Femur (tissue), 1 donor: ENCODE measurements at regions not wholly inside any gene's neighbourhood (a gene's known extent, or its start where the extent isn't known, plus 50 kb on each side); places are given as distances from the start of the nearest gene placed in this dataset.
"Not testable (repeated sequence)": the region's sequence is repeated elsewhere in the genome, so short reads cannot be mapped to it uniquely, and the experiment has no call there.

Source experiments
- DNase-seq: peaks from one replicate; pipeline ENCODE4 v3.0.0-alpha.2; 2017

DNA sequence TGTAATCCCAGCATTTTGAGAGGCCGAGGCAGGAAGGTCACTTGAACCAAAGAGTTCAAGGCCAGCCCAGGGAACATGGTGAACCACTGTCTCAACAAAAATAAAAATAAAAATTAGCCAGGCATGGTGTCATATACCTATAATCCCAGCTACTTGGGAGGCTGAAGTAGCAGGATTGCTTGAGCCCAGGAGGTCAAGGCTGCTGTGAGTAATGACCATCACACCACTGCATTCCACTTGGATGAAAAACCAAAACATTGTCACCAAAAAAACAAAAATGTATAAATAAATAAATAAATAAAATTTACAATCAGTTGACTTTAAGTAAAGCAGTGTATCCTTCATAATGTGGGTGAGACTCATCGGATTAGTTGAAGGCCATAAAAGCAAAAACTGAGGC, 541.4 kb downstream of the CSNK1G3 start:
- no peak for DNase-seq

GRCh38 chr5:124052201-124052600, 540.2 kb downstream of the CSNK1G3 start:
- DNase-seq = no peak

- no peak for DNase-seq
Observed at GRCh38 chr5:124050120-124050770, 538.3 kb downstream of the CSNK1G3 start.

DNA sequence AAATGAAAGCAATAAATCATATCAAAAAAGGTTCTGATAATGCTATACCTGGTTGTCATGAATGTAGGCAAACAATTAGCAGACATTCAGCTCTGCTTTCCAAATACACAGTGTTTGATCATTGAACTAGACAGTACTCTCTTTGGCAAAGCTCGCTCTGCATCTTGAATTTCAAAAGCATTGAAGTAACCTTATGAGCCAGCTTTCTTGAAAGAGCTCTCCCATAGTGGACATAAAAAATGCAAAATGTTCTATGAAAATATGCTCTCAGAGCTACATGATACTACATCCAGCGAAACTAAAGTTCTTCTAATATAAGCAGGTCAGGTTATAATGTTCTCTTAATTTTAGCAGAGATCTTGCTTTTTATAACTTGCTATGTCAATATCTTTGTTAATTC, 533.4 kb downstream of the CSNK1G3 start:
- no peak for DNase-seq

- DNase-seq = no peak
Observed at GRCh38 chr5:124044613-124045012, 532.6 kb downstream of the CSNK1G3 start.

DNA sequence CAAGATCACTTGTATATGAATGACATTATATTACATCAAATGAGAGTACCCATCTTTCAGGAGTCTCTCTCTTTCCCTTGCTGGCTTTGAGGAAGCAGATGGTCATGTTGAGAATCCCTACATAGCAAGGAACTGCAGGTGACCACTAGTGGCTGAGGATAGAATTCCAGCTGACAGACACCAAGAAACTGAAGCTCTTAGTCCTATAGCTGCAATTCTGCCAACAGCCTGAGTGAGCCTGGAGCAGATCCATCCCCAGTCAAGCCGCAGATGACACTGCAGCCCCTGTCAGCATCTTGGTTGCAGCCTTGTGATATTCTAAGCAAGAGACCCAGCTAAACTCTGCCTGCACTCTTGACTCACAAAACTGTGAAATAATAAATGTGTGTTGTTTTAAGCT, 531.5 kb downstream of the CSNK1G3 start:
- no peak for DNase-seq

GRCh38 chr5:124040799-124041198, 528.8 kb downstream of the CSNK1G3 start:
- DNase-seq = peak; percentile 56

DNA sequence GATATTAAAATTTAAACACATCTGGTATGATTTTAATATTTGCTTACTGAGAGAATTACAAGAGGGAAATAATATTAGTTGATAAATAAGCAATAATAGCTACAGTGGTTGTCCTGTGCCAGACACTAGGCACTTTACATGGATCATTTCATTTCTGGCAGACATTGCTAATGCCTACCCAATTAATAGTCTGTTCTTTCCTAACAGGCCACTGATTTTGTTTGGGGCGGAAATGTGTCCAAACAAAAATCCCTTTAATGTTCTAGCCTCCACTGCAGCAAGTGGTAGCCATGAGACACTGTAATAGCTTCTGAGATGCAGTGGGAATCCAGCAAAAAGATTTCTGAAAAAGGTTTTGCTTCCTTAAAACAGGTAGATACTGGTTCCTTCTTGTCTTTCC, 527.4 kb downstream of the CSNK1G3 start:
- no peak for DNase-seq

DNA sequence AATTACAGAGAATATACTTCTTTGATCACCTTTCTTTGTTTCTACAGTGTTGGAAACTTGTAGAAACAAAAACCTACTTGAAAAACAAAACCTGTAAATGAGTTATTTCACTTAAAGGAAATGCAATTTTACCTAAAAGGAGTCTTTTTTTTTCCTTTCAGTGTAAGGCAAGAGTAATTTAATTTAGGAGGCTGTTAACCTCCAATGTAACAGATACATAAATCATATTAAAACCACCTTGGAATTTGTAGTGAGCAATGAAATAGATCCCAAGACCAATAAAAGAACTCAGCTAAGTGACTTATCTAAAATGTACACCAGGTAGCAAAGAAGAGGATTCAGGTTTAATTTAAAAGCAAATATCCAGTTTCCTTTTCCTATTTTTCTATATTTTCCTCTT, 524.8 kb downstream of the CSNK1G3 start:
- no peak for DNase-seq

DNA sequence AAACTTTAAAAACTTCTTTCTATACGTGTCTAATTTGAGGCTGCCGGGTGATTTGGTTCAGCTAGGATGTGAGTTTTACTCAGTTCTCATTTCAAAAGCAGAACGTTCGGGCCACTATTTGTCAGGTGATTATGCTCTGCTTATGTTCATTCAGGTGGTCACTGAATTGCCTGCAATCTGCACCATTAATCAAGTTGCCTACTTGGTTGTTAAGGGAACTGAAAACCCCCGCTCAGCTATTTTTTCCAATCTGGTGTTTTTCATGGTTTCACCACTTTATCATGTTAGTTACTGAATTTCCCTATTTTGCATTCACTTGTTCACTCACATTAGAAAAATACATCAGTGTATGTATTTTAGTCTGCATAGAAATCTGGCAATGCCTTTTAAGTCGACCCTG, 523.0 kb downstream of the CSNK1G3 start:
- DNase-seq = no peak

DNA sequence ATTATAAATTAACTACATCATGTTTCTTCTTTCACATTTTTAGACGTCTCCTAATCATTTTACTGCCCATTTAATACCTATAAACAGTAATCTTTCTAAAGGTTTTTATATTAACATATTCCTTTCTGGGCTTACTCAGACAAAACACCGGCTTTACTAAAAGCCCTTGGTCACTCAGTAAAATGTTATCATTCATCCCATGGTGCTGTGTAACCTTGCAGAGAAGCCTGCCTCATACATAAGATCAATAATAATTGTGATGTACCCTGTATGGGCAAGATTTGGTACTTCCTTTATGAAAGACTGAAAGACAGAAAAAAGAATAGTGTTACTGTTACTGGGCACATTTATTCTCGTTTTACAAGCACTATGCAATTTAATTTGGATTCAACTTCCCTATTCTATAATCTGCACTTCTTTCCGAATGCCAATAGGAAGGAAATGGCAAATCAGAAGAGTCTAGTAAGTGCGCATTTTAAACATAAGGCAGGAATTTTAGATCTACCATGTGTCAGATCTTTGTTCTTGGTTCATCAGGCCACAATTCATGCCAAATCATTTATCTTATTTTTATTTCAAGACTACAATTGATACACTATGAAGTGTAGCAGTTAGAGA, 522.2 kb downstream of the CSNK1G3 start:
- DNase-seq = no peak

DNA sequence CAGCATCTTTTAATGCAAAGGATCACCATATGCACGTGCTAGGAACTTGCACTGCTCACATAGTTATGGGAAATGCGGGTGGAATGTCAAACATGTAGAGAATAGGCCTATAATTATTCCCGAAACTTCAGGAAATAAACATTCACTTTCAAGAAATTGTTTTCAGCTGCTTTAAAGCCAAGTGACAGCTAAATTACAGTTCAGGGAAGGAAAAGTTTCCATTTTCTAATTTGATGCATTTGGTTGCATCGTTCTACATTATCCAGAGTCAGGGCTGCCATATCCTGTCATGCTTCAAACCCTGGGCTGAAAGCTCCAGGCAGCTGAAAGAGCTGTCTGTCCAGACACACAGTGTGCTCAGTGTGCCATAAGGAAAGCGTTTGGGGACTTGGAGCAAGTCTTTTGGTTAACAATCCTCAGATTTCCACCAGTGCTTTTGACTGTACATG, 518.1 kb downstream of the CSNK1G3 start:
- peak; percentile 51 for DNase-seq

- DNase-seq = no peak
Observed at GRCh38 chr5:124027441-124027840, 515.5 kb downstream of the CSNK1G3 start.

DNA sequence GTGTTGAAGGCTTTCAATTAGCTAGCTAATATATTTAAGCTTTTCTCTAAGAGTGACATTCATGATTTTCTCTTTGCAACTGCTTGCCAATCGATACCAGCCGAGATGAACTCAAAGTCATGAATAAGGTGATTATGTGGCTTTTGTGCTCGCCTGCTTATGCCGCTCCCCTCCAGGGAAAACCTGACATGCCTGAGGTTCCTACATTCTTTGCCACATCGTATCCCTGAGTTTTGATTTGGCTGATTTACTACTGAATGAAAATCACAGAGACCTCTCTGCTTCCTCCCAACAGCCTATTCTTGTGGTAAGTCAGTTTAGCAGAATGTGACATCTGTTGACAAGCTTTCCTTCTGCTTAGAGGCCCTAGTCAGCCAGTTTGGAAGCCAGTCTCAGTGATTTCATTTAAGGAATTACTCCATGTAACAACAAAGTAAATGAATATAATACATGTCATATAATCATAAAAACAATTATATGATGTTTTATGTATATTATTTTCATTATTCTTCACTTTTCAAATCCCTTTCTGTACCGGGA, 513.4 kb downstream of the CSNK1G3 start:
- DNase-seq = no peak

GRCh38 chr5:124022966-124023365, 511.0 kb downstream of the CSNK1G3 start:
- DNase-seq = no peak

- no peak for DNase-seq
Observed at GRCh38 chr5:124021776-124022175, 509.8 kb downstream of the CSNK1G3 start.

GRCh38 chr5:124021066-124021641, 509.2 kb downstream of the CSNK1G3 start:
- DNase-seq = no peak

GRCh38 chr5:124017321-124017720, 505.3 kb downstream of the CSNK1G3 start:
- not testable (repeated sequence) for DNase-seq

GRCh38 chr5:124007675-124008398, 495.9 kb downstream of the CSNK1G3 start:
- DNase-seq = no peak

GRCh38 chr5:124001036-124001615, 489.1 kb downstream of the CSNK1G3 start:
- DNase-seq = no peak

DNA sequence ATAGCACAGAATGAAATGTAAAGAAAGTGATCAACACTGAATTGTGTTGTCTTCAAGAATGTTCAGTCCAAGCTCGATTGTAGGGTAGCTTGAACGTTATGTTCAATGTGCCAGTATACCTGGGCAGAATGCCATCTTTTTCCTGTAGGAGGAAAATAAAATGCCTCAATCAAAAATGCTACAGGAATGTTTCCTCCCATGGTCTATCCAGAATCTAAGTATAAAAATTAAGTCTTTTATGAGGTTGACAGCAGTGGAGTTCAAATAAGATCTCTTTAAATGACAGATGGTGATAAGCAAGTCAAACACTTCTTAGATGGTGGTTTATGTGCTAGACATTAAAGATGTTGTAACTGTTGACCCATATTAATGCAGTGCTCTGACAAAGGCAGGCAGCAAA, 488.6 kb downstream of the CSNK1G3 start:
- DNase-seq = no peak

- no peak for DNase-seq
Observed at GRCh38 chr5:123997462-123998215, 485.7 kb downstream of the CSNK1G3 start.
